ENCODE measurements at regions not wholly inside any gene's neighbourhood (a gene's known extent, or its start where the extent isn't known, plus 50 kb on each side); places are given as distances from the start of the nearest gene placed in this dataset.
A peak's percentile ranks its signal among the peaks of the same experiment; 100 is the strongest.
"Not testable (repeated sequence)": the region's sequence is repeated elsewhere in the genome, so short reads cannot be mapped to it uniquely, and the experiment has no call there.

GRCh38 chr4:118474771-118475170 lies 122.0 kb upstream of the PRSS12 start:
- POLR2A ChIA-PET; BruUV-seq (replicated peaks); H3K4me1 ChIP-seq (ENCODE audit: insufficient read depth, low read length); H3K36me3 ChIP-seq (replicated peaks in 1 of 2; ENCODE audit: control insufficient read depth in 1 of 2, insufficient read depth in 2 of 2, low read length in 2 of 2); DNase-seq (ENCODE audit: low spot score); H3K27ac ChIP-seq (ENCODE audit: extremely low read length, insufficient read depth, low read length); H4K20me1 ChIP-seq (ENCODE audit: insufficient read depth, low read length); H3K27me3 ChIP-seq (ENCODE audit: control insufficient read depth in 1 of 2, insufficient read depth in 2 of 2, low read length in 2 of 2); H3K4me3 ChIP-seq (replicated peaks in 1 of 3; ENCODE audit: insufficient read depth in 1 of 3, low read depth in 2 of 3, low read length in 3 of 3); H3K9me3 ChIP-seq (ENCODE audit: low read length); H3K79me2 ChIP-seq (ENCODE audit: insufficient read depth, low read length); in situ Hi-C loops (cut with HindIII; ENCODE audit: extremely low pct_ligation_motif_present, low pct_unique_long_range_greater_than_20kb); ATAC-seq; H3K4me2 ChIP-seq (ENCODE audit: low read depth, low read length); H3K9ac ChIP-seq (ENCODE audit: insufficient read depth, low read depth, low read length); H2AFZ ChIP-seq (ENCODE audit: low read length); CTCF ChIA-PET (ENCODE audit: low intra/inter-chr PET ratio, low total read pairs); FAIRE-seq; intact Hi-C loops (cut with micrococcal nuclease; ENCODE audit: unreplicated experiment): not testable (repeated sequence)

- WGBS (ENCODE audit: low lambda C conversion rate): 4% methylated on average over 3 of the region's 3 CpGs
- H3K4me1 ChIP-seq (ENCODE audit: insufficient read depth, low read length); H3K27ac ChIP-seq (ENCODE audit: extremely low read length, insufficient read depth, low read length); intact Hi-C loops (cut with micrococcal nuclease; ENCODE audit: unreplicated experiment); in situ Hi-C loops (cut with HindIII; ENCODE audit: extremely low pct_ligation_motif_present, low pct_unique_long_range_greater_than_20kb); DNase-seq (ENCODE audit: low spot score); H4K20me1 ChIP-seq (ENCODE audit: insufficient read depth, low read length); H3K9me3 ChIP-seq (ENCODE audit: low read length); POLR2A ChIA-PET; CTCF ChIA-PET (ENCODE audit: low intra/inter-chr PET ratio, low total read pairs); BruUV-seq (replicated peaks); H3K36me3 ChIP-seq (replicated peaks in 1 of 2; ENCODE audit: control insufficient read depth in 1 of 2, insufficient read depth in 2 of 2, low read length in 2 of 2); FAIRE-seq; H2AFZ ChIP-seq (ENCODE audit: low read length); H3K27me3 ChIP-seq (ENCODE audit: control insufficient read depth in 1 of 2, insufficient read depth in 2 of 2, low read length in 2 of 2); ATAC-seq; H3K79me2 ChIP-seq (ENCODE audit: insufficient read depth, low read length); H3K4me3 ChIP-seq (replicated peaks in 1 of 3; ENCODE audit: insufficient read depth in 1 of 3, low read depth in 2 of 3, low read length in 3 of 3); H3K9ac ChIP-seq (ENCODE audit: insufficient read depth, low read depth, low read length); H3K4me2 ChIP-seq (ENCODE audit: low read depth, low read length): not testable (repeated sequence)
Observed at GRCh38 chr4:118475901-118476300, 123.1 kb upstream of the PRSS12 start.

- BruUV-seq (replicated peaks); DNase-seq (ENCODE audit: low spot score); intact Hi-C loops (cut with micrococcal nuclease; ENCODE audit: unreplicated experiment); POLR2A ChIA-PET; CTCF ChIA-PET (ENCODE audit: low intra/inter-chr PET ratio, low total read pairs); H3K4me3 ChIP-seq (replicated peaks in 1 of 3; ENCODE audit: insufficient read depth in 1 of 3, low read depth in 2 of 3, low read length in 3 of 3); ATAC-seq; H3K36me3 ChIP-seq (replicated peaks in 1 of 2; ENCODE audit: control insufficient read depth in 1 of 2, insufficient read depth in 2 of 2, low read length in 2 of 2); H3K9me3 ChIP-seq (ENCODE audit: low read length); H2AFZ ChIP-seq (ENCODE audit: low read length); H3K27ac ChIP-seq (ENCODE audit: extremely low read length, insufficient read depth, low read length); H3K4me2 ChIP-seq (ENCODE audit: low read depth, low read length); H3K79me2 ChIP-seq (ENCODE audit: insufficient read depth, low read length); H3K4me1 ChIP-seq (ENCODE audit: insufficient read depth, low read length); H3K9ac ChIP-seq (ENCODE audit: insufficient read depth, low read depth, low read length); in situ Hi-C loops (cut with HindIII; ENCODE audit: extremely low pct_ligation_motif_present, low pct_unique_long_range_greater_than_20kb); H4K20me1 ChIP-seq (ENCODE audit: insufficient read depth, low read length); H3K27me3 ChIP-seq (ENCODE audit: control insufficient read depth in 1 of 2, insufficient read depth in 2 of 2, low read length in 2 of 2): not testable (repeated sequence)
- FAIRE-seq: peak; percentile 69
Observed at GRCh38 chr4:118477826-118478225, 125.0 kb upstream of the PRSS12 start.

GRCh38 chr4:118485801-118486314 lies 133.1 kb upstream of the PRSS12 start:
- peak; percentile 49 for FAIRE-seq
- DNase-seq (ENCODE audit: low spot score); H3K9ac ChIP-seq (ENCODE audit: insufficient read depth, low read depth, low read length); POLR2A ChIA-PET; CTCF ChIA-PET (ENCODE audit: low intra/inter-chr PET ratio, low total read pairs); H3K9me3 ChIP-seq (ENCODE audit: low read length); H3K27me3 ChIP-seq (ENCODE audit: control insufficient read depth in 1 of 2, insufficient read depth in 2 of 2, low read length in 2 of 2); H3K27ac ChIP-seq (ENCODE audit: extremely low read length, insufficient read depth, low read length); H3K36me3 ChIP-seq (replicated peaks in 1 of 2; ENCODE audit: control insufficient read depth in 1 of 2, insufficient read depth in 2 of 2, low read length in 2 of 2); H3K4me3 ChIP-seq (replicated peaks in 1 of 3; ENCODE audit: insufficient read depth in 1 of 3, low read depth in 2 of 3, low read length in 3 of 3); BruUV-seq (replicated peaks); H3K79me2 ChIP-seq (ENCODE audit: insufficient read depth, low read length); intact Hi-C loops (cut with micrococcal nuclease; ENCODE audit: unreplicated experiment); H2AFZ ChIP-seq (ENCODE audit: low read length); ATAC-seq; H4K20me1 ChIP-seq (ENCODE audit: insufficient read depth, low read length); H3K4me2 ChIP-seq (ENCODE audit: low read depth, low read length); in situ Hi-C loops (cut with HindIII; ENCODE audit: extremely low pct_ligation_motif_present, low pct_unique_long_range_greater_than_20kb); H3K4me1 ChIP-seq (ENCODE audit: insufficient read depth, low read length): not testable (repeated sequence)
- 1% methylated on average over 3 of the region's 3 CpGs for WGBS (ENCODE audit: low lambda C conversion rate)

- H3K4me3 ChIP-seq (replicated peaks in 1 of 3; ENCODE audit: insufficient read depth in 1 of 3, low read depth in 2 of 3, low read length in 3 of 3); intact Hi-C loops (cut with micrococcal nuclease; ENCODE audit: unreplicated experiment); CTCF ChIA-PET (ENCODE audit: low intra/inter-chr PET ratio, low total read pairs); POLR2A ChIA-PET; ATAC-seq; H2AFZ ChIP-seq (ENCODE audit: low read length); DNase-seq (ENCODE audit: low spot score); in situ Hi-C loops (cut with HindIII; ENCODE audit: extremely low pct_ligation_motif_present, low pct_unique_long_range_greater_than_20kb); H3K4me2 ChIP-seq (ENCODE audit: low read depth, low read length); H4K20me1 ChIP-seq (ENCODE audit: insufficient read depth, low read length); H3K9me3 ChIP-seq (ENCODE audit: low read length); H3K27me3 ChIP-seq (ENCODE audit: control insufficient read depth in 1 of 2, insufficient read depth in 2 of 2, low read length in 2 of 2); H3K27ac ChIP-seq (ENCODE audit: extremely low read length, insufficient read depth, low read length); H3K4me1 ChIP-seq (ENCODE audit: insufficient read depth, low read length); H3K36me3 ChIP-seq (replicated peaks in 1 of 2; ENCODE audit: control insufficient read depth in 1 of 2, insufficient read depth in 2 of 2, low read length in 2 of 2); FAIRE-seq; H3K9ac ChIP-seq (ENCODE audit: insufficient read depth, low read depth, low read length); H3K79me2 ChIP-seq (ENCODE audit: insufficient read depth, low read length); BruUV-seq (replicated peaks): not testable (repeated sequence)
- 45% methylated on average over 4 of the region's 4 CpGs for WGBS (ENCODE audit: low lambda C conversion rate)
Observed at GRCh38 chr4:118492963-118493362, 140.2 kb upstream of the PRSS12 start.

Data from HepG2 (cell line).